Astrocyte (in vitro differentiated cells and primary cell): ENCODE measurements at regions not wholly inside any gene's neighbourhood (a gene's known extent, or its start where the extent isn't known, plus 50 kb on each side); places are given as distances from the start of the nearest gene placed in this dataset.

ENCODE experiments used
- EZH2 ChIP-seq: IDR thresholded peaks from 2 replicates; pipeline ENCODE4 v1.6.1; 2012; ENCODE audit warnings: mild to moderate bottlenecking, low read length, inconsistent platforms; ENCODE audit not compliant: insufficient read depth
- TF ChIP-seq, protein P1 (sequence below): IDR thresholded peaks from 2 replicates; pipeline ENCODE4 v1.5.1; 2011; ENCODE audit warnings: low read depth, mild to moderate bottlenecking, inconsistent platforms, low read length, moderate library complexity; ENCODE audit not compliant: insufficient read depth

DNA sequence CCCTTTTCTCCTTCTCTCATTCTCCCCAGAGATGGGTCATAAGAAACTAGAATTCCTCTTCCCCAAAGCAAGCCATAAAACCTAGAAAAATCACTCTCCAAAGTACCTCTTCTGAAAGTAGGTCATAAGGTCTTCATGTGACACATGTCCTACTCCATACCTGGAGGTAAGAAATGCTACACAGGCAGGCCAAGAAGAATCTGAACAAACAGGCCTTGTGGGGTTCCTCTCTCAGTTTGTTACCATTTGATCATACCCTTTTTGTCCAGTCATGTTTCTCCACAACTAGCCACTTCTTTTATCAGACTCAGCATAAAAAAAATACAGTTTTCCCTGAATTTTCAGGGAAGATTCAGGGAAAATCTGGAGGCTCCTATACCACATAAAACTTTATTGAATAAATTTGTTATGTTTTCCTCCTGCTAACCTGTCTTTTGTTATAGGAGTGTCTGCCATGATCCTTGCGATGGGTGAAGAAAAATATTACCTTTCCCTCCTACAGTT is 134.4 kb upstream of the LMO4 start:
- TF ChIP-seq, protein P1, sequence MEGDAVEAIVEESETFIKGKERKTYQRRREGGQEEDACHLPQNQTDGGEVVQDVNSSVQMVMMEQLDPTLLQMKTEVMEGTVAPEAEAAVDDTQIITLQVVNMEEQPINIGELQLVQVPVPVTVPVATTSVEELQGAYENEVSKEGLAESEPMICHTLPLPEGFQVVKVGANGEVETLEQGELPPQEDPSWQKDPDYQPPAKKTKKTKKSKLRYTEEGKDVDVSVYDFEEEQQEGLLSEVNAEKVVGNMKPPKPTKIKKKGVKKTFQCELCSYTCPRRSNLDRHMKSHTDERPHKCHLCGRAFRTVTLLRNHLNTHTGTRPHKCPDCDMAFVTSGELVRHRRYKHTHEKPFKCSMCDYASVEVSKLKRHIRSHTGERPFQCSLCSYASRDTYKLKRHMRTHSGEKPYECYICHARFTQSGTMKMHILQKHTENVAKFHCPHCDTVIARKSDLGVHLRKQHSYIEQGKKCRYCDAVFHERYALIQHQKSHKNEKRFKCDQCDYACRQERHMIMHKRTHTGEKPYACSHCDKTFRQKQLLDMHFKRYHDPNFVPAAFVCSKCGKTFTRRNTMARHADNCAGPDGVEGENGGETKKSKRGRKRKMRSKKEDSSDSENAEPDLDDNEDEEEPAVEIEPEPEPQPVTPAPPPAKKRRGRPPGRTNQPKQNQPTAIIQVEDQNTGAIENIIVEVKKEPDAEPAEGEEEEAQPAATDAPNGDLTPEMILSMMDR = no peak
- no peak for TF ChIP-seq EZH2
